ENCODE measurements at regions not wholly inside any gene's neighbourhood (a gene's known extent, or its start where the extent isn't known, plus 50 kb on each side); places are given as distances from the start of the nearest gene placed in this dataset.

DNA sequence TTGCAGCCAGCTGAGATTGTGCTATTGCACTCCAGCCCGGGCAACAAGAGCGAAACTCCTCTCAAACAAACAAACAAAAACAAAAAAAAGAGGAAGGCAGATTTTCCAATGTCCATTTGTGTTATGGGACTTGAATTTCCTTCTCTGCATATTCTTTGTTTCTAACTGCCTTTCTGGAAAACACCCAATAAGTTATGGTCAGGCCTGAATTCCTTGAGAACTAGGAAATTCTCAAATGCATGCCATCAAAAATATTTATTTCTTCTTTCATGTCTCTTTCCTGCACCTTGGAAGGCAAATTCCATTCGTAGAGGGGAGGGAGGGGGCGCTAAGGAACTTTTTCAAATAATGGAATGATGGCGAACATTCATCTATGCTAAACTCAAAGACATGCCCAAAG is 117.6 kb upstream of the TMCC3 start:
- TF ChIP-seq POLR2AphosphoS5 (IDR thresholded peaks at IDR 0.05; ENCODE audit: low read depth, low read length): no peak
- TF ChIP-seq, protein P1, sequence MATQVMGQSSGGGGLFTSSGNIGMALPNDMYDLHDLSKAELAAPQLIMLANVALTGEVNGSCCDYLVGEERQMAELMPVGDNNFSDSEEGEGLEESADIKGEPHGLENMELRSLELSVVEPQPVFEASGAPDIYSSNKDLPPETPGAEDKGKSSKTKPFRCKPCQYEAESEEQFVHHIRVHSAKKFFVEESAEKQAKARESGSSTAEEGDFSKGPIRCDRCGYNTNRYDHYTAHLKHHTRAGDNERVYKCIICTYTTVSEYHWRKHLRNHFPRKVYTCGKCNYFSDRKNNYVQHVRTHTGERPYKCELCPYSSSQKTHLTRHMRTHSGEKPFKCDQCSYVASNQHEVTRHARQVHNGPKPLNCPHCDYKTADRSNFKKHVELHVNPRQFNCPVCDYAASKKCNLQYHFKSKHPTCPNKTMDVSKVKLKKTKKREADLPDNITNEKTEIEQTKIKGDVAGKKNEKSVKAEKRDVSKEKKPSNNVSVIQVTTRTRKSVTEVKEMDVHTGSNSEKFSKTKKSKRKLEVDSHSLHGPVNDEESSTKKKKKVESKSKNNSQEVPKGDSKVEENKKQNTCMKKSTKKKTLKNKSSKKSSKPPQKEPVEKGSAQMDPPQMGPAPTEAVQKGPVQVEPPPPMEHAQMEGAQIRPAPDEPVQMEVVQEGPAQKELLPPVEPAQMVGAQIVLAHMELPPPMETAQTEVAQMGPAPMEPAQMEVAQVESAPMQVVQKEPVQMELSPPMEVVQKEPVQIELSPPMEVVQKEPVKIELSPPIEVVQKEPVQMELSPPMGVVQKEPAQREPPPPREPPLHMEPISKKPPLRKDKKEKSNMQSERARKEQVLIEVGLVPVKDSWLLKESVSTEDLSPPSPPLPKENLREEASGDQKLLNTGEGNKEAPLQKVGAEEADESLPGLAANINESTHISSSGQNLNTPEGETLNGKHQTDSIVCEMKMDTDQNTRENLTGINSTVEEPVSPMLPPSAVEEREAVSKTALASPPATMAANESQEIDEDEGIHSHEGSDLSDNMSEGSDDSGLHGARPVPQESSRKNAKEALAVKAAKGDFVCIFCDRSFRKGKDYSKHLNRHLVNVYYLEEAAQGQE (IDR thresholded peaks at IDR 0.05; ENCODE audit: insufficient read depth in 1 of 2, low read depth in 2 of 2, low read length in 2 of 2): no peak

Data from PFSK-1 (cell line).